H9 (cell line): ENCODE measurements at regions not wholly inside any gene's neighbourhood (a gene's known extent, or its start where the extent isn't known, plus 50 kb on each side); places are given as distances from the start of the nearest gene placed in this dataset.

ENCODE experiments used
- DNase-seq: peaks from one replicate; pipeline ENCODE4 v3.0.0-alpha.2; 2017
- H2AFZ ChIP-seq: one replicate; pipeline ENCODE4 v1.6.1; 2013; ENCODE audit warnings: mild to moderate bottlenecking, low read length, control low read depth, moderate library complexity
- H2AK5ac ChIP-seq: 2 replicates; pipeline ENCODE4 v1.6.1; 2013; ENCODE audit warnings: low read length, control low read depth, mixed read lengths; ENCODE audit not compliant: insufficient read length
- H2BK120ac ChIP-seq: one replicate; pipeline ENCODE4 v1.6.1; 2013; ENCODE audit warnings: low read depth, mild to moderate bottlenecking, low read length, control low read depth, inconsistent platforms; ENCODE audit not compliant: poor library complexity, severe bottlenecking
- H2BK12ac ChIP-seq: 2 replicates; pipeline ENCODE4 v1.6.1; 2013; ENCODE audit warnings: low read length, control low read depth, mixed read lengths, low read depth; ENCODE audit not compliant: insufficient read length
- H2BK15ac ChIP-seq: 2 replicates; pipeline ENCODE4 v1.6.1; 2013; ENCODE audit warnings: low read depth, low read length, control low read depth
- H2BK20ac ChIP-seq: one replicate; pipeline ENCODE4 v1.6.1; 2013; ENCODE audit warnings: low read depth, mild to moderate bottlenecking, low read length, control low read depth, inconsistent platforms; ENCODE audit not compliant: poor library complexity, severe bottlenecking
- H2BK5ac ChIP-seq: 2 replicates; pipeline ENCODE4 v1.6.1; 2013; ENCODE audit warnings: low read length, control low read depth, mixed read lengths; ENCODE audit not compliant: insufficient read length
- H3K14ac ChIP-seq: 2 replicates; pipeline ENCODE4 v1.6.1; 2013; ENCODE audit warnings: low read length, control low read depth; ENCODE audit not compliant: insufficient read depth
- H3K18ac ChIP-seq: 2 replicates; pipeline ENCODE4 v1.6.1; 2013; ENCODE audit warnings: low read depth, mild to moderate bottlenecking, mixed read lengths, low read length, control low read depth; ENCODE audit not compliant: insufficient read length
- H3K23ac ChIP-seq: 2 replicates; pipeline ENCODE4 v1.6.1; 2013; ENCODE audit warnings: low read length, control low read depth, mixed read lengths, low read depth; ENCODE audit not compliant: insufficient read length
- H3K23me2 ChIP-seq: 2 replicates; pipeline ENCODE4 v1.6.1; 2013; ENCODE audit warnings: low read depth, mild to moderate bottlenecking, mixed read lengths, low read length, control low read depth; ENCODE audit not compliant: insufficient read length, poor library complexity, severe bottlenecking
- H3K27ac ChIP-seq: 2 replicates; pipeline ENCODE4 v1.5.1; 2013; ENCODE audit warnings: low read length, control low read depth, mixed read lengths, low read depth; ENCODE audit not compliant: insufficient read length
- H3K27me3 ChIP-seq: 2 replicates; pipeline ENCODE4 v1.6.1; 2013; ENCODE audit warnings: low read length, control low read depth, inconsistent platforms; ENCODE audit not compliant: insufficient read depth
- H3K4ac ChIP-seq: 2 replicates; pipeline ENCODE4 v1.6.1; 2013; ENCODE audit warnings: low read depth, mild to moderate bottlenecking, control low read depth, inconsistent platforms, low read length, moderate library complexity
- H3K4me1 ChIP-seq: 2 replicates; pipeline ENCODE4 v1.6.1; 2013; ENCODE audit warnings: low read length, control low read depth, inconsistent platforms; ENCODE audit not compliant: insufficient read depth
- H3K4me2 ChIP-seq: 2 replicates; pipeline ENCODE4 v1.6.1; 2013; ENCODE audit warnings: low read length, control low read depth, mixed read lengths; ENCODE audit not compliant: insufficient read length, insufficient read depth
- H3K56ac ChIP-seq: 2 replicates; pipeline ENCODE4 v1.6.1; 2013; ENCODE audit warnings: low read depth, mild to moderate bottlenecking, mixed read lengths, low read length, control low read depth; ENCODE audit not compliant: insufficient read length
- H3K79me1 ChIP-seq: 2 replicates; pipeline ENCODE4 v1.6.1; 2013; ENCODE audit warnings: low read depth, mild to moderate bottlenecking, moderate library complexity, low read length, control low read depth, inconsistent platforms; ENCODE audit not compliant: insufficient read depth, poor library complexity, severe bottlenecking
- H3K79me2 ChIP-seq: 2 replicates; pipeline ENCODE4 v1.6.1; 2013; ENCODE audit warnings: low read length, control low read depth, inconsistent platforms; ENCODE audit not compliant: insufficient read depth
- H3K9ac ChIP-seq: 2 replicates; pipeline ENCODE4 v1.6.1; 2013; ENCODE audit warnings: low read length, control low read depth, mixed read lengths; ENCODE audit not compliant: insufficient read length; ENCODE audit errors: extremely low read depth
- H3K9me3 ChIP-seq: one replicate; pipeline ENCODE4 v1.6.1; 2013; ENCODE audit warnings: low read depth, low read length, inconsistent platforms; ENCODE audit not compliant: control insufficient read depth
- H3T11ph ChIP-seq: one replicate; pipeline ENCODE4 v1.6.1; 2013; ENCODE audit warnings: mild to moderate bottlenecking, low read length, control low read depth, inconsistent platforms
- H4K20me1 ChIP-seq: one replicate; pipeline ENCODE4 v1.6.1; 2013; ENCODE audit not compliant: control insufficient read depth, insufficient read length, insufficient read depth
- H4K5ac ChIP-seq: 2 replicates; pipeline ENCODE4 v1.6.1; 2013; ENCODE audit warnings: low read depth, mild to moderate bottlenecking, mixed read lengths, low read length, control low read depth; ENCODE audit not compliant: insufficient read length
- H4K8ac ChIP-seq: replicated peaks from 2 replicates; pipeline ENCODE4 v1.6.1; 2013; ENCODE audit warnings: low read length, control low read depth, mixed read lengths, low read depth; ENCODE audit not compliant: insufficient read length
- H4K91ac ChIP-seq: 2 replicates; pipeline ENCODE4 v1.6.1; 2013; ENCODE audit warnings: low read depth, mild to moderate bottlenecking, moderate library complexity, mixed read lengths, low read length, control low read depth; ENCODE audit not compliant: insufficient read length
- H3K27ac Mint-ChIP-seq, 3 experiments: 2 replicates in 2 of 3; 3 replicates in 1 of 3; pipeline ENCODE4 v1.8.0; 2020 to 2021; ENCODE audit warnings: mixed read lengths in 3 of 3, mild to moderate bottlenecking in 1 of 3, moderate library complexity in 1 of 3
- H3K27me3 Mint-ChIP-seq: 2 replicates; pipeline ENCODE4 v1.8.0; 2021; ENCODE audit warnings: low read depth, mild to moderate bottlenecking, moderate library complexity, mixed read lengths
- H3K36me3 Mint-ChIP-seq, 3 experiments: 2 replicates in 2 of 3; 3 replicates in 1 of 3; pipeline ENCODE4 v1.8.0; 2020 to 2021; ENCODE audit warnings: low read depth in 3 of 3, mixed read lengths in 3 of 3; ENCODE audit not compliant: insufficient read depth in 1 of 3
- H3K4me1 Mint-ChIP-seq, 2 experiments: 2 replicates each; pipeline ENCODE4 v1.8.0; 2020; ENCODE audit warnings: mixed read lengths in 2 of 2
- H3K4me3 Mint-ChIP-seq, 2 experiments: 2 replicates in 1 of 2; 3 replicates in 1 of 2; pipeline ENCODE4 v1.8.0; 2020 to 2021; ENCODE audit warnings: mild to moderate bottlenecking in 2 of 2, mixed read lengths in 2 of 2, moderate library complexity in 1 of 2
- H3K9me3 Mint-ChIP-seq, 2 experiments: 2 replicates in 1 of 2; 3 replicates in 1 of 2; pipeline ENCODE4 v1.8.0; 2020; ENCODE audit warnings: mild to moderate bottlenecking in 2 of 2, mixed read lengths in 2 of 2, moderate library complexity in 1 of 2
- WGBS: extraction: QIAGEN DNeasy Blood & Tissue Kit; methylation state at CpG from one replicate; pipeline ENCODE4 v1.1.7; 2013; ENCODE audit warnings: missing lambda C conversion rate, low lambda C conversion rate, mixed read lengths; ENCODE audit not compliant: insufficient read length; ENCODE audit errors: extremely low coverage; 5-methylcytosine and 5-hydroxymethylcytosine counted together
- TF ChIP-seq, protein P1 (sequence below): fragments of 200-600 bp; sonication (generic); conservative IDR thresholded peaks from 3 replicates; pipeline ENCODE4 v1.8.0; 2021; ENCODE audit warnings: antibody characterized with exemption, mild to moderate bottlenecking

DNA sequence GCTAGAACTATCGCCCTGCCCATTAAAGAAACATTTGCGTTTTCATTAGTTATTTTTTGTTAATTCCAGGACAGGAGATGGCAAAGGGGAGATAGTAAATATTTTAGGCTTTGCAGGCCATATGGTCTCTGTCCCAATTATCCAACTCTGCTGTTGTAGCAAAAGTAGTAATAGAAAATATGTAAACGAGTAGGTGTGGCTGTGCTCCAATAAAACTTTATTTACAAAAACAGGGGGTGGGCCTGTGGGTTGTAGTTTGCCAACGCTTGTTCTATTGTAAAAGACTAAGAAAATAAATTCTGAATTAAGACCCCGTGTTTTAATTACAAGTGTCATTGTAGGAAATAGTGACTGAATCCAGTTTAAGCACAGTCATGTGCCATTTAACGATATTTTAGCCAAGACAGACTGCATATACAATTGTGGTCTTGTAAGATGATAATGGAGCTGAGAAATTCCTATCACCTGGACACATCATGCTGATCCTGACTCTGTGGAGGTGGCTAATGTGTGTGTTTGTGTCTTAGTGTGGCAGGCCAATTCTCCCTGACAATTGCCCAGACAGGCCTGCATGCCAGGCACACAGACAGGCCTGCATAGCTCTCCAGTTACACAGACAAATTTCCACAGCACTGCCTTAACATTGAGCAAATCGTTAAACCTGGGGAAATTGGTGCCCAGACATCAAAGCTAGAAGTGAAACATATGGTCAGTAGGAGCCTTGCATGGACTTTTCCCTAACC, 76.4 kb downstream of the SKA1 start:
- Histone ChIP-seq H3K79me1 (no peaks in the 10 kb centered on the region), H4K8ac (no peak overlapping the region), H4K91ac (no peak overlapping the region), H3T11ph (no peak overlapping the region), H2BK120ac (no peak overlapping the region), H3K23me2 (no peaks in the 10 kb centered on the region), H2BK12ac (no peak overlapping the region), H3K56ac (no peak overlapping the region), H3K4me1 (peaks cover 2% of the 10 kb centered on the region; the same call in 1 of the 2 replicates), H2BK20ac (no peak overlapping the region), H3K27me3 (no peaks in the 10 kb centered on the region), H3K9me3 (no peaks in the 10 kb centered on the region), H2AK5ac (no peak overlapping the region), H4K5ac (no peak overlapping the region), H3K4ac (no peak overlapping the region), H4K20me1 (no peaks in the 10 kb centered on the region), H3K27ac (no peak overlapping the region), H2BK5ac (no peak overlapping the region), H3K23ac (no peak overlapping the region), H3K18ac (no peak overlapping the region), H3K9ac (no peak overlapping the region), H2AFZ (no peak overlapping the region), H3K14ac (no peak overlapping the region), H3K4me2 (no peak overlapping the region), H2BK15ac (no peak overlapping the region), H3K79me2 (no peaks in the 10 kb centered on the region)
- TF ChIP-seq, protein P1, sequence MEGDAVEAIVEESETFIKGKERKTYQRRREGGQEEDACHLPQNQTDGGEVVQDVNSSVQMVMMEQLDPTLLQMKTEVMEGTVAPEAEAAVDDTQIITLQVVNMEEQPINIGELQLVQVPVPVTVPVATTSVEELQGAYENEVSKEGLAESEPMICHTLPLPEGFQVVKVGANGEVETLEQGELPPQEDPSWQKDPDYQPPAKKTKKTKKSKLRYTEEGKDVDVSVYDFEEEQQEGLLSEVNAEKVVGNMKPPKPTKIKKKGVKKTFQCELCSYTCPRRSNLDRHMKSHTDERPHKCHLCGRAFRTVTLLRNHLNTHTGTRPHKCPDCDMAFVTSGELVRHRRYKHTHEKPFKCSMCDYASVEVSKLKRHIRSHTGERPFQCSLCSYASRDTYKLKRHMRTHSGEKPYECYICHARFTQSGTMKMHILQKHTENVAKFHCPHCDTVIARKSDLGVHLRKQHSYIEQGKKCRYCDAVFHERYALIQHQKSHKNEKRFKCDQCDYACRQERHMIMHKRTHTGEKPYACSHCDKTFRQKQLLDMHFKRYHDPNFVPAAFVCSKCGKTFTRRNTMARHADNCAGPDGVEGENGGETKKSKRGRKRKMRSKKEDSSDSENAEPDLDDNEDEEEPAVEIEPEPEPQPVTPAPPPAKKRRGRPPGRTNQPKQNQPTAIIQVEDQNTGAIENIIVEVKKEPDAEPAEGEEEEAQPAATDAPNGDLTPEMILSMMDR, result no peak
- no peak for DNase-seq
- Mint-ChIP-seq H3K36me3 (peaks cover 0 to 3% (median 0%) of the 10 kb centered on the region in 3 experiments; a peak in 4 of 7 replicates), H3K27me3 (peaks cover 4% of the 10 kb centered on the region), H3K27ac (no peak overlapping the region), H3K4me3 (no peak overlapping the region), H3K4me1 (peaks cover 31 to 40% of the 10 kb centered on the region in 2 experiments), H3K9me3 (peaks cover 2 to 3% of the 10 kb centered on the region in 2 experiments)
- no CpG with 5 or more reads among the region's 7 CpGs for WGBS
